ENCODE measurements at regions not wholly inside any gene's neighbourhood (a gene's known extent, or its start where the extent isn't known, plus 50 kb on each side); places are given as distances from the start of the nearest gene placed in this dataset.

DNA sequence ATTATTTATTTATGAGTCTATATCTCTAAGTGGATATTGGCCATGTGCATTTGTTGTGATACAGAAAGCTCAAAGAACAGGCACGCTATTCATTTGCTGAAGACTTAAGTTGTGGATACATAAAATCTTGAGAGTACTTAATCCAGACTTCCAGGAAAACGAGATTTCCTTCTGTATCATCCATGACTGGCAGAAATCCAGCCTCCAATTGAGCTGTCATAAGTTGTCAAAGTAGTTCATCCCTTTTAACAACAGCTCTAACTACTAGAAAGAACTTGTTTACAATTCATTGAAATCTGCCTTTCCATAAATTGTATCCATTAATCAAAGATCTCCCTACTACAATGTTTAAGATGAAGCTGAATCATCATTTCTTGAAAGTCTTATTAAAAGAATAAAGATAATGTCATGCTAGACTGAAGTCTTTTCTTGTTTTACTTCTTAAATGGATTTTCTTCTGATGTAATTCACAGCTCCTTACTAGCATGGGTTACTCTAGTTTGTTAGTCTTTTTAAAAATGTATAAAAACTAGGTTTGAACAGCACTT, 447.3 kb upstream of the CITED2 start:
- no peak for TF ChIP-seq POLR2A (IDR thresholded peaks at IDR 0.05)
- no peak for TF ChIP-seq CTCF (IDR thresholded peaks at IDR 0.05)

Data from heart left ventricle (tissue), 13 donors.